K562 (cell line): ENCODE measurements at regions not wholly inside any gene's neighbourhood (a gene's known extent, or its start where the extent isn't known, plus 50 kb on each side); places are given as distances from the start of the nearest gene placed in this dataset.
A peak's percentile ranks its signal among the peaks of the same experiment; 100 is the strongest.

ENCODE experiments used
- MAFF ChIP-seq: IDR thresholded peaks from 2 replicates; pipeline ENCODE4 v1.6.1; 2012; ENCODE audit warnings: low read length, improper control_type of control experiment
- RBBP5 ChIP-seq: fragments of 200-600 bp; sonication (generic); IDR thresholded peaks from 2 replicates; pipeline ENCODE4 v1.6.1; 2012; ENCODE audit warnings: borderline replicate concordance, mild to moderate bottlenecking, low read length, control low read depth, inconsistent platforms; ENCODE audit not compliant: insufficient read depth, poor library complexity, severe bottlenecking
- RCOR1 ChIP-seq, 2 experiments: IDR thresholded peaks; 2 replicates each; pipeline ENCODE4 v1.6.1; 2012; ENCODE audit warnings: low read depth in 2 of 2, low read length in 2 of 2, borderline replicate concordance in 1 of 2, improper control_type of control experiment in 1 of 2
- SIRT6 ChIP-seq: IDR thresholded peaks from one replicate; pipeline ENCODE4 v1.6.1; 2012; ENCODE audit warnings: low read depth, mild to moderate bottlenecking, control low read depth, inconsistent platforms, low read length, moderate library complexity
- ZZZ3 ChIP-seq: fragments of 450-650 bp; IDR thresholded peaks from 2 replicates; pipeline ENCODE4 v1.6.1; 2016; ENCODE audit warnings: antibody characterized with exemption, mild to moderate bottlenecking, moderate library complexity
- TF ChIP-seq, protein P1 (sequence below): fragments of 450-650 bp; IDR thresholded peaks from 2 replicates; pipeline ENCODE4 v1.6.1; 2016; ENCODE audit warnings: borderline replicate concordance
- TF ChIP-seq, protein P2 (sequence below), 2 experiments: fragments of 450-650 bp; formaldehyde crosslinking in 1 of 2; IDR thresholded peaks; 2 replicates each; pipeline versions ENCODE4 v1.4.0 to v1.6.1; 2014 to 2020; ENCODE audit warnings: mild to moderate bottlenecking in 2 of 2, borderline replicate concordance in 1 of 2, low read depth in 1 of 2
- TF ChIP-seq, protein P3 (sequence below): sonication (generic); formaldehyde crosslinking; IDR thresholded peaks from 2 replicates; pipeline ENCODE4 v1.8.0; 2022; ENCODE audit warnings: missing genetic modification reagents, mild to moderate bottlenecking, moderate library complexity, borderline replicate concordance
- TF ChIP-seq, protein P4 (sequence below): sonication (generic); formaldehyde crosslinking; IDR thresholded peaks from 2 replicates; pipeline ENCODE4 v1.8.1; 2023; ENCODE audit warnings: mild to moderate bottlenecking, missing genetic modification reagents
- TF ChIP-seq, protein P5 (sequence below): fragments of 250-450 bp; sonication (Bioruptor Pico); IDR thresholded peaks from 2 replicates; pipeline ENCODE4 v1.8.0; 2022; ENCODE audit warnings: inconsistent platforms

DNA sequence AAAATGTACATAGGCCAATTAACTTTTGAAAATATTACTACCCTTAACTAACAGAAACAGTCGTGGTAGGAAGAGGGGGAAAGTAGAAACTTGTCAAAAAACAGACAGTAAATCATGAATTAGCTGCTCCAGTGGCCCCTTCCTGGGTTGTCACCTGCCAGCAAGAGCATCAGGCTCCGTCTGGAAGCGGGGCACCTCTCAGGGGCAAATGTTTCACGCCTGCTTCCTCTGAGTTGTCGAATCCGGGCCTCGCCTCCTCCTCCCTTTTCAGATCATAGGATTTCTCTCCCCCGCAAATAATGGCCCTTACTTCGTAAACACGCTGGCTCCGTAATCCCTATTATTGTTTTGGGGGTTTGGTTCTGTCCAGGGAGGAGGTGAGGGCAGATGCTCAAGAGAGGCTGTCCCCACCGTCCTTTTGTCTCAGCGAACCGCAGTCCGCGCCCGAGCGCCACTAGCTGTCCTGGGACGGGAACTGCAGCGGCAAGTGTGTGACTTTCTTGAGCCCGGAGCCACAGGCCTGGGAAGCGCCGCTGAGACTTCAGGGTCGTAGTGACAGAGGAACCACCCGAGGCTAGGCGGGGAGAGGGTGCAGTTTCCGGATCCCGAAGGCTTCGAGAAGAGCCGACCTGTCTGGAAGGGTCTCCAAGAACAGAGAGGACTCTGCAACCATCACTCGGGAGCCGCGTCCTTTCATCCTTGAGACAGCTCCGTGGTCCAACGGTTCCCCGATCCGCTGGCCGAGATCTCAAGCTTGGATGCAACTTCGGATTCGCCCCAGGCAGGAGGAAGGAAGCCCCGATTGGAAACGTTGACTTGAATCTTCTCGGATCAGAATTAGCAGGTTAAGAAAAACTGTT is 214.5 kb upstream of the ZNF184 start (continued):
- TF ChIP-seq, protein P1, sequence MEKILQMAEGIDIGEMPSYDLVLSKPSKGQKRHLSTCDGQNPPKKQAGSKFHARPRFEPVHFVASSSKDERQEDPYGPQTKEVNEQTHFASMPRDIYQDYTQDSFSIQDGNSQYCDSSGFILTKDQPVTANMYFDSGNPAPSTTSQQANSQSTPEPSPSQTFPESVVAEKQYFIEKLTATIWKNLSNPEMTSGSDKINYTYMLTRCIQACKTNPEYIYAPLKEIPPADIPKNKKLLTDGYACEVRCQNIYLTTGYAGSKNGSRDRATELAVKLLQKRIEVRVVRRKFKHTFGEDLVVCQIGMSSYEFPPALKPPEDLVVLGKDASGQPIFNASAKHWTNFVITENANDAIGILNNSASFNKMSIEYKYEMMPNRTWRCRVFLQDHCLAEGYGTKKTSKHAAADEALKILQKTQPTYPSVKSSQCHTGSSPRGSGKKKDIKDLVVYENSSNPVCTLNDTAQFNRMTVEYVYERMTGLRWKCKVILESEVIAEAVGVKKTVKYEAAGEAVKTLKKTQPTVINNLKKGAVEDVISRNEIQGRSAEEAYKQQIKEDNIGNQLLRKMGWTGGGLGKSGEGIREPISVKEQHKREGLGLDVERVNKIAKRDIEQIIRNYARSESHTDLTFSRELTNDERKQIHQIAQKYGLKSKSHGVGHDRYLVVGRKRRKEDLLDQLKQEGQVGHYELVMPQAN, result no peak
- TF ChIP-seq, protein P2, sequence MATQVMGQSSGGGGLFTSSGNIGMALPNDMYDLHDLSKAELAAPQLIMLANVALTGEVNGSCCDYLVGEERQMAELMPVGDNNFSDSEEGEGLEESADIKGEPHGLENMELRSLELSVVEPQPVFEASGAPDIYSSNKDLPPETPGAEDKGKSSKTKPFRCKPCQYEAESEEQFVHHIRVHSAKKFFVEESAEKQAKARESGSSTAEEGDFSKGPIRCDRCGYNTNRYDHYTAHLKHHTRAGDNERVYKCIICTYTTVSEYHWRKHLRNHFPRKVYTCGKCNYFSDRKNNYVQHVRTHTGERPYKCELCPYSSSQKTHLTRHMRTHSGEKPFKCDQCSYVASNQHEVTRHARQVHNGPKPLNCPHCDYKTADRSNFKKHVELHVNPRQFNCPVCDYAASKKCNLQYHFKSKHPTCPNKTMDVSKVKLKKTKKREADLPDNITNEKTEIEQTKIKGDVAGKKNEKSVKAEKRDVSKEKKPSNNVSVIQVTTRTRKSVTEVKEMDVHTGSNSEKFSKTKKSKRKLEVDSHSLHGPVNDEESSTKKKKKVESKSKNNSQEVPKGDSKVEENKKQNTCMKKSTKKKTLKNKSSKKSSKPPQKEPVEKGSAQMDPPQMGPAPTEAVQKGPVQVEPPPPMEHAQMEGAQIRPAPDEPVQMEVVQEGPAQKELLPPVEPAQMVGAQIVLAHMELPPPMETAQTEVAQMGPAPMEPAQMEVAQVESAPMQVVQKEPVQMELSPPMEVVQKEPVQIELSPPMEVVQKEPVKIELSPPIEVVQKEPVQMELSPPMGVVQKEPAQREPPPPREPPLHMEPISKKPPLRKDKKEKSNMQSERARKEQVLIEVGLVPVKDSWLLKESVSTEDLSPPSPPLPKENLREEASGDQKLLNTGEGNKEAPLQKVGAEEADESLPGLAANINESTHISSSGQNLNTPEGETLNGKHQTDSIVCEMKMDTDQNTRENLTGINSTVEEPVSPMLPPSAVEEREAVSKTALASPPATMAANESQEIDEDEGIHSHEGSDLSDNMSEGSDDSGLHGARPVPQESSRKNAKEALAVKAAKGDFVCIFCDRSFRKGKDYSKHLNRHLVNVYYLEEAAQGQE (IDR thresholded peaks at IDR 0.05; ENCODE audit: borderline replicate concordance), result peak; percentile 73
- TF ChIP-seq, protein P2 (CRISPR knock-in tag; IDR thresholded peaks at IDR 0.05; ENCODE audit: low read depth), result peak; percentile 85
- TF ChIP-seq RCOR1 (IDR thresholded peaks at IDR 0.05; ENCODE audit: borderline replicate concordance in 1 of 2, low read depth in 2 of 2, low read length in 2 of 2) (peak in 1 of 2 experiments; percentile 63; a peak in 1 of 4 replicates), RBBP5 (peak; percentile 93), SIRT6 (no peak), MAFF (no peak), ZZZ3 (no peak)
- TF ChIP-seq, protein P3, sequence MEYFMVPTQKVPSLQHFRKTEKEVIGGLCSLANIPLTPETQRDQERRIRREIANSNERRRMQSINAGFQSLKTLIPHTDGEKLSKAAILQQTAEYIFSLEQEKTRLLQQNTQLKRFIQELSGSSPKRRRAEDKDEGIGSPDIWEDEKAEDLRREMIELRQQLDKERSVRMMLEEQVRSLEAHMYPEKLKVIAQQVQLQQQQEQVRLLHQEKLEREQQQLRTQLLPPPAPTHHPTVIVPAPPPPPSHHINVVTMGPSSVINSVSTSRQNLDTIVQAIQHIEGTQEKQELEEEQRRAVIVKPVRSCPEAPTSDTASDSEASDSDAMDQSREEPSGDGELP, result peak; percentile 75; the same call in 1 of the 2 replicates
- TF ChIP-seq, protein P4, sequence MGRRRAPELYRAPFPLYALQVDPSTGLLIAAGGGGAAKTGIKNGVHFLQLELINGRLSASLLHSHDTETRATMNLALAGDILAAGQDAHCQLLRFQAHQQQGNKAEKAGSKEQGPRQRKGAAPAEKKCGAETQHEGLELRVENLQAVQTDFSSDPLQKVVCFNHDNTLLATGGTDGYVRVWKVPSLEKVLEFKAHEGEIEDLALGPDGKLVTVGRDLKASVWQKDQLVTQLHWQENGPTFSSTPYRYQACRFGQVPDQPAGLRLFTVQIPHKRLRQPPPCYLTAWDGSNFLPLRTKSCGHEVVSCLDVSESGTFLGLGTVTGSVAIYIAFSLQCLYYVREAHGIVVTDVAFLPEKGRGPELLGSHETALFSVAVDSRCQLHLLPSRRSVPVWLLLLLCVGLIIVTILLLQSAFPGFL (CRISPR knock-in tag), result peak; percentile 34; the same call in 1 of the 2 replicates
- TF ChIP-seq, protein P5, sequence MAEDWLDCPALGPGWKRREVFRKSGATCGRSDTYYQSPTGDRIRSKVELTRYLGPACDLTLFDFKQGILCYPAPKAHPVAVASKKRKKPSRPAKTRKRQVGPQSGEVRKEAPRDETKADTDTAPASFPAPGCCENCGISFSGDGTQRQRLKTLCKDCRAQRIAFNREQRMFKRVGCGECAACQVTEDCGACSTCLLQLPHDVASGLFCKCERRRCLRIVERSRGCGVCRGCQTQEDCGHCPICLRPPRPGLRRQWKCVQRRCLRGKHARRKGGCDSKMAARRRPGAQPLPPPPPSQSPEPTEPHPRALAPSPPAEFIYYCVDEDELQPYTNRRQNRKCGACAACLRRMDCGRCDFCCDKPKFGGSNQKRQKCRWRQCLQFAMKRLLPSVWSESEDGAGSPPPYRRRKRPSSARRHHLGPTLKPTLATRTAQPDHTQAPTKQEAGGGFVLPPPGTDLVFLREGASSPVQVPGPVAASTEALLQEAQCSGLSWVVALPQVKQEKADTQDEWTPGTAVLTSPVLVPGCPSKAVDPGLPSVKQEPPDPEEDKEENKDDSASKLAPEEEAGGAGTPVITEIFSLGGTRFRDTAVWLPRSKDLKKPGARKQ (CRISPR knock-in tag), result no peak
